DMS79 (cell line): ENCODE measurements at regions not wholly inside any gene's neighbourhood (a gene's known extent, or its start where the extent isn't known, plus 50 kb on each side); places are given as distances from the start of the nearest gene placed in this dataset.
"Not testable (repeated sequence)": the region's sequence is repeated elsewhere in the genome, so short reads cannot be mapped to it uniquely, and the experiment has no call there.

Source experiments
- DNase-seq: peaks from one replicate; lab custom pipeline; 2025; lab: John Stamatoyannopoulos, UW

- no peak for DNase-seq
Measured at GRCh38 chr4:112708772-112709171, 71.8 kb downstream of the LARP7 start.

- DNase-seq = no peak
Measured at GRCh38 chr4:112714922-112715901, 78.3 kb downstream of the LARP7 start.

GRCh38 chr4:112717856-112718255 lies 80.9 kb downstream of the LARP7 start:
- DNase-seq = no peak

GRCh38 chr4:112721627-112722026 lies 84.7 kb downstream of the LARP7 start:
- DNase-seq = no peak

- DNase-seq = no peak
Measured at GRCh38 chr4:112726041-112726440, 89.1 kb downstream of the LARP7 start.

GRCh38 chr4:112727728-112728127 lies 90.8 kb downstream of the LARP7 start:
- not testable (repeated sequence) for DNase-seq

- no peak for DNase-seq
Measured at GRCh38 chr4:112731715-112732114, 94.8 kb downstream of the LARP7 start.

- no peak for DNase-seq
Measured at GRCh38 chr4:112732142-112732541, 95.2 kb downstream of the LARP7 start.

- DNase-seq = no peak
Measured at GRCh38 chr4:112735474-112735951, 98.6 kb downstream of the LARP7 start.

GRCh38 chr4:112736718-112737135 lies 99.8 kb downstream of the LARP7 start:
- no peak for DNase-seq

GRCh38 chr4:112739442-112739841 lies 102.5 kb downstream of the LARP7 start:
- no peak for DNase-seq

GRCh38 chr4:112747036-112747435 lies 110.1 kb downstream of the LARP7 start:
- DNase-seq = no peak

GRCh38 chr4:112748352-112748878 lies 111.5 kb downstream of the LARP7 start:
- no peak for DNase-seq

- DNase-seq = not testable (repeated sequence)
Measured at GRCh38 chr4:112750749-112751148, 113.8 kb downstream of the LARP7 start.

- no peak for DNase-seq
Measured at GRCh38 chr4:112751447-112751846, 114.5 kb downstream of the LARP7 start.

GRCh38 chr4:112752061-112752460 lies 115.1 kb downstream of the LARP7 start:
- no peak for DNase-seq

GRCh38 chr4:112752510-112752909 lies 115.6 kb downstream of the LARP7 start:
- DNase-seq = no peak

- no peak for DNase-seq
Measured at GRCh38 chr4:112753333-112753732, 116.4 kb downstream of the LARP7 start.

GRCh38 chr4:112759313-112759712 lies 122.4 kb downstream of the LARP7 start:
- no peak for DNase-seq

- DNase-seq = no peak
Measured at GRCh38 chr4:112765317-112765974, 128.5 kb downstream of the LARP7 start.

- no peak for DNase-seq
Measured at GRCh38 chr4:112766422-112766821, 129.5 kb downstream of the LARP7 start.

- DNase-seq = no peak
Measured at GRCh38 chr4:112767386-112767785, 130.4 kb downstream of the LARP7 start.

- DNase-seq = no peak
Measured at GRCh38 chr4:112770114-112770513, 133.2 kb downstream of the LARP7 start.
